ENCODE measurements at regions not wholly inside any gene's neighbourhood (a gene's known extent, or its start where the extent isn't known, plus 50 kb on each side); places are given as distances from the start of the nearest gene placed in this dataset.

GRCh38 chr16:49058382-49058781, 223.3 kb downstream of the CBLN1 start:
- TF ChIP-seq CTCF (IDR thresholded peaks at IDR 0.05 in 2 of 3, conservative IDR thresholded peaks at IDR 0.05 in 1 of 3; ENCODE audit: borderline replicate concordance in 1 of 3, insufficient read depth in 1 of 3, low read depth in 2 of 3, low read length in 2 of 3) (peak in 2 of 3 experiments; percentile 10 to 37; a peak in 2 of 6 replicates), TCF7L2 (IDR thresholded peaks at IDR 0.05; ENCODE audit: borderline replicate concordance, extremely low read depth, insufficient read depth, insufficient read length) (no peak), POLR2A (IDR thresholded peaks at IDR 0.05; ENCODE audit: borderline replicate concordance, extremely low read depth, insufficient read depth, insufficient read length) (no peak), MAX (IDR thresholded peaks at IDR 0.05) (no peak), EZH2phosphoT487 (IDR thresholded peaks at IDR 0.05; ENCODE audit: borderline replicate concordance) (no peak), ZNF274 (IDR thresholded peaks at IDR 0.05; ENCODE audit: low read depth, low read length) (no peak), ZBTB33 (IDR thresholded peaks at IDR 0.05; ENCODE audit: extremely low read depth, insufficient replicate concordance, low read length) (no peak), POLR2AphosphoS5 (IDR thresholded peaks at IDR 0.05; ENCODE audit: low read depth, low read length) (no peak), EGR1 (IDR thresholded peaks at IDR 0.05; ENCODE audit: low read depth) (no peak)
